ENCODE measurements at regions not wholly inside any gene's neighbourhood (a gene's known extent, or its start where the extent isn't known, plus 50 kb on each side); places are given as distances from the start of the nearest gene placed in this dataset.

DNA sequence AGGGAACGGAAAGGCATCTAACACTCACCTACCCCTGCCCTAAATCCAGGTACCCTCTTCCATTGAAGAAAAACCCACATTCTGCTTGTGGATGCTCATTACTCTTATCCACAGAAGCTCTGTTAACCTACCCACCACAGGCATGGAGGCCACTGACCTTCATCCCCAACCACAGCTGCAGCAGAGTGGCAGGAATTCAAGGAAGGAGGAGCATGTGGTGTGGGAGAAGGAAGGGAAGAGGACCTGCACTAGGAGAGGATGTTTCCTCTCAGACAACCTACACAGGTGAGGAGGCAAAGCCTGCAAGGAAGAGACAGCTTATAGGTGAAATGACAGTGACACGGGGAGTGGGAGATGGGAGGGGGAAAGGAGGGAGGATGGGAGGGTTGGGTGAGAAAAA lies 192.5 kb upstream of the TSC22D2 start:
- no peak overlapping the region for H3K4me3 ChIP-seq
- no peaks in the 10 kb centered on the region for H3K9me3 ChIP-seq
- H3K36me3 ChIP-seq: no peaks in the 10 kb centered on the region
- H3K27me3 ChIP-seq: no peaks in the 10 kb centered on the region
- intact Hi-C loops (cut with DNase I): no loop called here
- H3K27ac ChIP-seq: no peak overlapping the region
- TF ChIP-seq POLR2A (IDR thresholded peaks at IDR 0.05): no peak
- TF ChIP-seq, protein P1, sequence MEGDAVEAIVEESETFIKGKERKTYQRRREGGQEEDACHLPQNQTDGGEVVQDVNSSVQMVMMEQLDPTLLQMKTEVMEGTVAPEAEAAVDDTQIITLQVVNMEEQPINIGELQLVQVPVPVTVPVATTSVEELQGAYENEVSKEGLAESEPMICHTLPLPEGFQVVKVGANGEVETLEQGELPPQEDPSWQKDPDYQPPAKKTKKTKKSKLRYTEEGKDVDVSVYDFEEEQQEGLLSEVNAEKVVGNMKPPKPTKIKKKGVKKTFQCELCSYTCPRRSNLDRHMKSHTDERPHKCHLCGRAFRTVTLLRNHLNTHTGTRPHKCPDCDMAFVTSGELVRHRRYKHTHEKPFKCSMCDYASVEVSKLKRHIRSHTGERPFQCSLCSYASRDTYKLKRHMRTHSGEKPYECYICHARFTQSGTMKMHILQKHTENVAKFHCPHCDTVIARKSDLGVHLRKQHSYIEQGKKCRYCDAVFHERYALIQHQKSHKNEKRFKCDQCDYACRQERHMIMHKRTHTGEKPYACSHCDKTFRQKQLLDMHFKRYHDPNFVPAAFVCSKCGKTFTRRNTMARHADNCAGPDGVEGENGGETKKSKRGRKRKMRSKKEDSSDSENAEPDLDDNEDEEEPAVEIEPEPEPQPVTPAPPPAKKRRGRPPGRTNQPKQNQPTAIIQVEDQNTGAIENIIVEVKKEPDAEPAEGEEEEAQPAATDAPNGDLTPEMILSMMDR (IDR thresholded peaks at IDR 0.05): no peak
- 70% methylated on average over 2 of the region's 2 CpGs for WGBS (ENCODE audit: insufficient coverage, low coverage, low lambda C conversion rate, missing lambda C conversion rate)
- H3K4me1 ChIP-seq: no peaks in the 10 kb centered on the region
- ATAC-seq: no peak
- DNase-seq: no peak

DNA sequence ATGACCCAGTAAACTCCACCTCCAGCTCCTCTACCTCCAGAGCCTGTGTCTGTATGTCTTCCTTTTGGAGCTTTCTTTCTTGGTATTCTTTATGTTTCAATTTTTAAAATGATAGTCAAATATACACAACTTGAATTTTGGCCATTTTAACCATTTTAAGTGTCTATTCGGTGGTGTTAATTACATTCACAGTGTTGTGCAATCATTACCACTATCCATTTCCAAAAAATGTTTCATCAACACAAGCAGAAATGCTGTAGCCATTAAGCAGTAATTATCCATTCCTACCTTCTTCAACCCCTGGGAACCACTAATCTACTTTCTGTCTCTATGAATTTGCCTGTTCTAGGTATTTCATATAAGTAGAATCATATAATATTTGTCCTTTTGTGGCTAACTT lies 194.5 kb upstream of the TSC22D2 start:
- Histone ChIP-seq H3K4me3 (no peak overlapping the region), H3K4me1 (no peaks in the 10 kb centered on the region), H3K27ac (no peak overlapping the region), H3K9me3 (no peaks in the 10 kb centered on the region), H3K27me3 (no peaks in the 10 kb centered on the region), H3K36me3 (no peaks in the 10 kb centered on the region)
- TF ChIP-seq, protein P1 (IDR thresholded peaks at IDR 0.05): no peak
- TF ChIP-seq POLR2A (IDR thresholded peaks at IDR 0.05): no peak
- intact Hi-C loops (cut with DNase I): no loop called here
- ATAC-seq: no peak
- DNase-seq: no peak
- 33% methylated on average over 1 of the region's 1 CpG for WGBS (ENCODE audit: insufficient coverage, low coverage, low lambda C conversion rate, missing lambda C conversion rate)

DNA sequence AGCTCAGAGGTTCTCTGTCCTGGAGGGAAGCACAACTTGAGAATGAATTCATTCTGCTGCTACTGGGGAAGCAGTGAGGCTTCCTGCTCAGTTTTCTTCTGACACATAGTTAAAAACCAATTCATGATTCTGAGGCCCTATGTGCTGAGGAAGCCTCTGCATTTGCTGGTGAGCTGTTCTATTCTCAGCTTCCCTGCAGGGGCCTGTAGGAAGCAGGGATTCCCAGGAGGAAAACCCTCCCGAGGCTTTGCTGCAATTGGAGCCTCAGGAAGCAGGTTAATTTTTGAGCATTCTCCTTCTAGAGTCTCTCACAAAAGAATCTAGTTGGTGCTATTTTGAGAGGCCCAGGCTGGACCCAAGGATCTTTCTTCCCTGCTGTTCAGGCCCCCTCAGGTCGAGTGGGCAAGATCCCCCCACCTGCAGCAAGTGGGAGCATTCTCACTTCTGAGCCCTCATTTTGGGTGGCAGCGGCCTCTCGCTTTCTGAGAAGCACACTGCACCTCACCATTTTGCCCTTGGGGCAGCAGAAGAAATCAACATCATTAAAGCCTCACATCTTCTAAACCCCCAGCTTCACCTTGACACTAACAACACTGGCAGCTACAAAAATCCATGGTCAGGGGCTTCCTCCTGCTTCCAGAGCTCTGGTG lies 197.5 kb upstream of the TSC22D2 start:
- Histone ChIP-seq H3K36me3 (no peaks in the 10 kb centered on the region), H3K4me1 (no peaks in the 10 kb centered on the region), H3K27me3 (no peaks in the 10 kb centered on the region), H3K4me3 (no peak overlapping the region), H3K9me3 (no peaks in the 10 kb centered on the region), H3K27ac (no peak overlapping the region)
- intact Hi-C loops (cut with DNase I): no loop called here
- no peak for DNase-seq
- no peak for ATAC-seq
- WGBS (ENCODE audit: insufficient coverage, low coverage, low lambda C conversion rate, missing lambda C conversion rate): 62% methylated on average over 3 of the region's 4 CpGs
- TF ChIP-seq, protein P1 (IDR thresholded peaks at IDR 0.05): no peak
- no peak for TF ChIP-seq POLR2A (IDR thresholded peaks at IDR 0.05)

DNA sequence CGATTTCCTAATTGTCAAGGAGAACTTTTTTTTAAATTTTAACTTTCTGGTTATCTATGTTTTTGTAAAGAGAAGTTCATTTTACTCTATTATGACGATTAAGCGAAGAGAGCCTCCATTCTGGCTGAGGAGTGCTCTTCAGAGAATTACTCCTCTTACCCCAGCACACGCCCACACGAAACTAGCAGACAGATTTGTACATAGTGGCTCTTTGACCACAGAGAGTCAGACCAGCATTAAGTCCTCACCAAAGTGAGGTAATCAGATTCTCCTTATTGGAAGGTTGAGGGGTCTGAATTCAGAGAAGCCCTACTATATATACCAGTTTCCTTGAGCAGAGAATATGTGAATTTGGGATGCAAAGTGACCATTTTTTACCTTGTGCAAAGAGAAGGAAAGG lies 204.8 kb upstream of the TSC22D2 start:
- Histone ChIP-seq H3K36me3 (no peaks in the 10 kb centered on the region), H3K27ac (no peak overlapping the region), H3K27me3 (no peaks in the 10 kb centered on the region), H3K9me3 (no peaks in the 10 kb centered on the region), H3K4me1 (no peaks in the 10 kb centered on the region), H3K4me3 (no peak overlapping the region)
- intact Hi-C loops (cut with DNase I): no loop called here
- no peak for DNase-seq
- WGBS (ENCODE audit: insufficient coverage, low coverage, low lambda C conversion rate, missing lambda C conversion rate): 69% methylated on average over 5 of the region's 5 CpGs
- no peak for TF ChIP-seq POLR2A (IDR thresholded peaks at IDR 0.05)
- TF ChIP-seq, protein P1 (IDR thresholded peaks at IDR 0.05): no peak
- no peak for ATAC-seq

DNA sequence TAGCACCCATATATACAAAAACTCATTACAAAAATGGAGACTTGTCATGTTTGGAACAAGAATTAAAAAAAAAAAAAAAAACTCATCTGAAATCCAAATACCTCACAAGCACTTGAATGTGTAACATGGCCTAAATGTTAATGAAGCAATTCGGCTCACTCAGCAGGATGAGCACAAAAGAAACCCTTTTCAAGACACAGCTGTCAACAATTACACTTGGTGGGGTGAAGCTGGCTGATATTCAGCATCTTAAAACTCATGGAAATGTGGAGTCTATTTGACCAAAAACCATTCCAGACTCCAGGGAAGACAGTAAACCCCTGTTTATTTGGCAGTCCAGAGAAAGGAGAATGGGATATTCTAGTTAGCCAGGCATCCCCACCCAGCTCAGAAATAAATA lies 205.4 kb upstream of the TSC22D2 start:
- Histone ChIP-seq H3K4me1 (no peaks in the 10 kb centered on the region), H3K27ac (no peak overlapping the region), H3K9me3 (no peaks in the 10 kb centered on the region), H3K27me3 (no peaks in the 10 kb centered on the region), H3K4me3 (no peak overlapping the region), H3K36me3 (no peaks in the 10 kb centered on the region)
- 75% methylated on average over 1 of the region's 1 CpG for WGBS (ENCODE audit: insufficient coverage, low coverage, low lambda C conversion rate, missing lambda C conversion rate)
- no peak for DNase-seq
- TF ChIP-seq, protein P1 (IDR thresholded peaks at IDR 0.05): no peak
- no peak for TF ChIP-seq POLR2A (IDR thresholded peaks at IDR 0.05)
- ATAC-seq: no peak
- intact Hi-C loops (cut with DNase I): no loop called here
